ENCODE measurements at regions not wholly inside any gene's neighbourhood (a gene's known extent, or its start where the extent isn't known, plus 50 kb on each side); places are given as distances from the start of the nearest gene placed in this dataset.

DNA sequence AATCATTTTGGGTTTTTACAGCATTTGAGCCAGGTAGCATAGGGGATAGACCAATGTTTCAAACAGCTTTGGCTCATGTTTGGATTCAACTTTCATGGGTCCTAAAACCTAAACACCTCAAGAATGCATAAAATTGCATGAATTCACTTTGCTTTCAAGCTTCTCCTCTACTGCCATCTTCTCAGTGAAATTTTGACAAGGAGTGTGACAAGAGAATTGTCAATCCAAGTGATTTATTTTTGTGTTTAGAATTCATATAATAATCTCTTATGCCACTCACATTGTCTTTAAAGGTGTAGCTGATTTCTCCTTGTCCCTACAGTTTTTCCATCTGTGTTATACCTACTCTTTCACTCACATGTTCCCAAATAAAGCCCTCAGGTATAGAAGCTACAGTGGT, 264.8 kb upstream of the RND3 start:
- H3K36me3 ChIP-seq (ENCODE audit: control insufficient read depth in 2 of 2, extremely low read depth in 1 of 2, insufficient read depth in 2 of 2, low read length in 2 of 2): no peaks in the 10 kb centered on the region
- FAIRE-seq: no peak
- BruUV-seq (replicated peaks): no TSS peak
- H3K9me1 ChIP-seq (replicated peaks; ENCODE audit: control insufficient read depth, extremely low read depth, insufficient read depth, low read length): no peaks in the 10 kb centered on the region
- H3K4me1 ChIP-seq (ENCODE audit: control insufficient read depth, extremely low read depth, insufficient read depth, low read length): no peaks in the 10 kb centered on the region
- ChIA-PET POLR2A (no interaction called here), CTCF (no interaction called here)
- H3K4me2 ChIP-seq (ENCODE audit: insufficient read depth, low read length): no peak overlapping the region
- dilution Hi-C loops (cut with MboI; ENCODE audit: extremely low pct_ligation_motif_present, low sequenced_read_pairs) (no loop called here), intact Hi-C loops (cut with micrococcal nuclease) (no loop called here)
- H3K9ac ChIP-seq (replicated peaks; ENCODE audit: extremely low read depth, insufficient read depth, low read length): no peak overlapping the region
- H3K4me3 ChIP-seq (replicated peaks in 1 of 3; ENCODE audit: insufficient read depth in 1 of 3, low read depth in 1 of 3, low read length in 3 of 3): no peak overlapping the region
- no peak for TF ChIP-seq JUN (IDR thresholded peaks at IDR 0.05; ENCODE audit: borderline replicate concordance, insufficient read depth, insufficient read length, low read depth)
- TF ChIP-seq, protein P1, sequence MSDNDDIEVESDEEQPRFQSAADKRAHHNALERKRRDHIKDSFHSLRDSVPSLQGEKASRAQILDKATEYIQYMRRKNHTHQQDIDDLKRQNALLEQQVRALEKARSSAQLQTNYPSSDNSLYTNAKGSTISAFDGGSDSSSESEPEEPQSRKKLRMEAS (IDR thresholded peaks at IDR 0.05; ENCODE audit: insufficient read depth, insufficient read length): no peak
- TF ChIP-seq POLR2AphosphoS5 (IDR thresholded peaks at IDR 0.05; ENCODE audit: insufficient read depth, low read depth, low read length): no peak
- TF ChIP-seq GATA2 (IDR thresholded peaks at IDR 0.05; ENCODE audit: insufficient read depth, insufficient read length, low read depth, low read length): no peak
- H3K27ac ChIP-seq (ENCODE audit: insufficient read depth, low read depth, low read length): no peak overlapping the region
- H4K20me1 ChIP-seq (replicated peaks; ENCODE audit: control insufficient read depth, extremely low read depth, insufficient read depth, low read length): no peaks in the 10 kb centered on the region
- no peak overlapping the region for H2AFZ ChIP-seq (ENCODE audit: low read depth, low read length)
- H3K27me3 ChIP-seq (ENCODE audit: control insufficient read depth in 2 of 2, insufficient read depth in 2 of 2, low read length in 2 of 2): no peaks in the 10 kb centered on the region
- H3K9me3 ChIP-seq (replicated peaks; ENCODE audit: control insufficient read depth, insufficient read depth, low read length): no peaks in the 10 kb centered on the region
- DNase-seq (ENCODE audit: low read depth, low spot score): no peak
- H3K79me2 ChIP-seq (ENCODE audit: control insufficient read depth, insufficient read depth, low read length): no peaks in the 10 kb centered on the region

DNA sequence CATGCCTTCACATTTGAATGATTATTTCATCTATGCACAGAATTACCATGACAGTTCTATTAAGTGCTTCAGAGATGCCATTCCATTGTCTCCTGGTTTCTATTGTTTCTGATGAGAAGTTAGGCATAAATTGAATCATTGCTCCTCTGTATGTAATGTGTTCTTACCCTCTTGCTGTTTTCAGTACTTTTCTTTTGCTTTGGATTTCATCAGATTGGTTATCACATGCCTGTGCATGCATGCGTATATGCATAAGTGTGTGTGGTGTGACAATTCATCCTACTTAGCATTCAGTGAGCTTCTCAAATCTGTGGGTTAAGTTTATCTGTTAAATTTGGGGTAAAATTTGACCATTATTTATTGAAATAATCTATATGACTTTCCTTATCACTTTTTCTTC, 263.3 kb upstream of the RND3 start:
- Histone ChIP-seq H2AFZ (ENCODE audit: low read depth, low read length) (no peak overlapping the region), H3K79me2 (ENCODE audit: control insufficient read depth, insufficient read depth, low read length) (no peaks in the 10 kb centered on the region), H3K27ac (ENCODE audit: insufficient read depth, low read depth, low read length) (no peak overlapping the region), H3K9ac (replicated peaks; ENCODE audit: extremely low read depth, insufficient read depth, low read length) (no peak overlapping the region), H3K4me3 (replicated peaks in 1 of 3; ENCODE audit: insufficient read depth in 1 of 3, low read depth in 1 of 3, low read length in 3 of 3) (no peak overlapping the region), H3K9me1 (replicated peaks; ENCODE audit: control insufficient read depth, extremely low read depth, insufficient read depth, low read length) (no peaks in the 10 kb centered on the region), H3K27me3 (ENCODE audit: control insufficient read depth in 2 of 2, insufficient read depth in 2 of 2, low read length in 2 of 2) (no peaks in the 10 kb centered on the region), H3K4me1 (ENCODE audit: control insufficient read depth, extremely low read depth, insufficient read depth, low read length) (no peaks in the 10 kb centered on the region), H3K36me3 (ENCODE audit: control insufficient read depth in 2 of 2, extremely low read depth in 1 of 2, insufficient read depth in 2 of 2, low read length in 2 of 2) (no peaks in the 10 kb centered on the region), H3K9me3 (replicated peaks; ENCODE audit: control insufficient read depth, insufficient read depth, low read length) (no peaks in the 10 kb centered on the region), H3K4me2 (ENCODE audit: insufficient read depth, low read length) (no peak overlapping the region), H4K20me1 (replicated peaks; ENCODE audit: control insufficient read depth, extremely low read depth, insufficient read depth, low read length) (no peaks in the 10 kb centered on the region)
- TF ChIP-seq, protein P1 (IDR thresholded peaks at IDR 0.05; ENCODE audit: insufficient read depth, insufficient read length): no peak
- TF ChIP-seq POLR2A (IDR thresholded peaks at IDR 0.05; ENCODE audit: low read depth, low read length) (no peak), MYC (IDR thresholded peaks at IDR 0.05; ENCODE audit: low read depth, low read length) (no peak), GATA2 (IDR thresholded peaks at IDR 0.05; ENCODE audit: insufficient read depth, insufficient read length, low read depth, low read length) (no peak), POLR2AphosphoS5 (IDR thresholded peaks at IDR 0.05; ENCODE audit: insufficient read depth, low read depth, low read length) (no peak), EZH2 (IDR thresholded peaks at IDR 0.05; ENCODE audit: borderline replicate concordance, low read depth, low read length, severe bottlenecking) (no peak), JUN (IDR thresholded peaks at IDR 0.05; ENCODE audit: borderline replicate concordance, insufficient read depth, insufficient read length, low read depth) (no peak), FOS (IDR thresholded peaks at IDR 0.05; ENCODE audit: borderline replicate concordance, insufficient read depth, low read length) (no peak)
- TF ChIP-seq, protein P2, sequence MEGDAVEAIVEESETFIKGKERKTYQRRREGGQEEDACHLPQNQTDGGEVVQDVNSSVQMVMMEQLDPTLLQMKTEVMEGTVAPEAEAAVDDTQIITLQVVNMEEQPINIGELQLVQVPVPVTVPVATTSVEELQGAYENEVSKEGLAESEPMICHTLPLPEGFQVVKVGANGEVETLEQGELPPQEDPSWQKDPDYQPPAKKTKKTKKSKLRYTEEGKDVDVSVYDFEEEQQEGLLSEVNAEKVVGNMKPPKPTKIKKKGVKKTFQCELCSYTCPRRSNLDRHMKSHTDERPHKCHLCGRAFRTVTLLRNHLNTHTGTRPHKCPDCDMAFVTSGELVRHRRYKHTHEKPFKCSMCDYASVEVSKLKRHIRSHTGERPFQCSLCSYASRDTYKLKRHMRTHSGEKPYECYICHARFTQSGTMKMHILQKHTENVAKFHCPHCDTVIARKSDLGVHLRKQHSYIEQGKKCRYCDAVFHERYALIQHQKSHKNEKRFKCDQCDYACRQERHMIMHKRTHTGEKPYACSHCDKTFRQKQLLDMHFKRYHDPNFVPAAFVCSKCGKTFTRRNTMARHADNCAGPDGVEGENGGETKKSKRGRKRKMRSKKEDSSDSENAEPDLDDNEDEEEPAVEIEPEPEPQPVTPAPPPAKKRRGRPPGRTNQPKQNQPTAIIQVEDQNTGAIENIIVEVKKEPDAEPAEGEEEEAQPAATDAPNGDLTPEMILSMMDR (IDR thresholded peaks at IDR 0.05; ENCODE audit: extremely low read depth in 1 of 2, insufficient read depth in 1 of 2, low read depth in 1 of 2, low read length in 2 of 2): no peak
- FAIRE-seq: no peak
- intact Hi-C loops (cut with micrococcal nuclease): no loop called here
- DNase-seq (ENCODE audit: low read depth, low spot score): no peak
- dilution Hi-C loops (cut with MboI; ENCODE audit: extremely low pct_ligation_motif_present, low sequenced_read_pairs): no loop called here
- no TSS peak for BruUV-seq (replicated peaks)
- ChIA-PET POLR2A (no interaction called here), CTCF (no interaction called here)

Data from endothelial cell of umbilical vein (primary cell).